ENCODE measurements at regions not wholly inside any gene's neighbourhood (a gene's known extent, or its start where the extent isn't known, plus 50 kb on each side); places are given as distances from the start of the nearest gene placed in this dataset.

GRCh38 chr10:43746906-43747305 lies 98.2 kb upstream of the ZNF32 start:
- TF ChIP-seq CTCF (IDR thresholded peaks at IDR 0.05) (no peak), POLR2A (IDR thresholded peaks at IDR 0.05) (no peak)
